GM19452 (cell line): ENCODE measurements at regions not wholly inside any gene's neighbourhood (a gene's known extent, or its start where the extent isn't known, plus 50 kb on each side); places are given as distances from the start of the nearest gene placed in this dataset.
"Not testable (repeated sequence)": the region's sequence is repeated elsewhere in the genome, so short reads cannot be mapped to it uniquely, and the experiment has no call there.

Experiments
- ATAC-seq: cut with Tn5 transposase; IDR thresholded peaks from one replicate; pipeline ENCODE4 v1.9.1; 2021; ENCODE audit not compliant: unreplicated experiment

DNA sequence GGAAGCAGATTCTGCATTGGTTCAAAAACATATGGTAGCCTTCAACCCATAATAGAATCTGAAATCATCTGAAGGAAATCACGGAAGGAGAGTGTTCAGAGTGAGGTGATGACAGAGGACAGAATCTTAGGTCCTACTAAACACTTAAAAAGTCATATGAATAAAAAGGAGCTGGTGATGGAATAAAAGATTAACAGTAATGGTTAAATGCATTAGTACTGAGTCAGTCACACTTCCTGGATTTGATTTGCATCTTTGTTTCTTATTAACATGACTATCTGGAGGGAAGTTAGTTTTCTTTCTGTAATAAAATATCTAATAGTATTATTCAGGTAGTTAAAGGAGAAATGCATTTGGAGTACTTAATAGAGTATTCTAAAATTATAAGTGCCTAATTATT is 296.3 kb upstream of the ATXN7L3B start:
- no peak for ATAC-seq

DNA sequence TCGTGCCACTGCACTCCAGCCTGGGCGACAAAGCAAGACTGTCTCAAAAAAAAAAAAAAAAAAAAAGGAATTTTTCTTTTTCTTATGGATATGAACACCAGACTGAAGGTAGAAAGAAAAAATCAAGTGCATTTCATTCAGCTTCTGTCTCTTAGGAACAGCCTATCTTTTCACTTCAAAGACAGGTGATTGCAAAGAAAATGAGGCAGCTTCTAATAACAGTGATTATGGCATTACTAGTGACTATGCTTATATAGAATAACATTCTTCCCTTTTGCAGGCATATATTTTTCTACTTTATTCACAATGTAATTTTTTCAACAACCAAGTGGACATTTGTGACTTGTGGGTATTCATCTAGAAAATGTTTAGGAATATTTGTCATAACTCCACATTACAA is 295.5 kb upstream of the ATXN7L3B start:
- no peak for ATAC-seq

DNA sequence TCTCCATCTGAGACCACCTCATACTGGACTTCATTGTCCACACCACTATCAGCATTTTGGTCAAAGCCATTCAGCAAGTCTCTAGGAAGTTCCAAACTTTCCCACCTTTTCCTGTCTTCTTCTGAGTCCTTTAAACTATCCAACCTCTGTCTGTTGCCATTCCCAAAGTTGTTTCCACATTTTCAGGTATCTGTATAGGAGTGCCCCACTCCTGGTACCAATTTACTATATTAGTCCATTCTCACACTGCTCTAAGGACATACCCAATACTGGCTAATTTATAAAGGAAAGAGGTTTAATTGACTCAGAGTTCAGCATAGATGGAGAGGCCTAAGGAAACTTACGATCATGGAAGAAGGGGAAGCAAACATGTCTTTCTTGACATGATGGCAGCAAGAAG is 292.2 kb upstream of the ATXN7L3B start:
- no peak for ATAC-seq

DNA sequence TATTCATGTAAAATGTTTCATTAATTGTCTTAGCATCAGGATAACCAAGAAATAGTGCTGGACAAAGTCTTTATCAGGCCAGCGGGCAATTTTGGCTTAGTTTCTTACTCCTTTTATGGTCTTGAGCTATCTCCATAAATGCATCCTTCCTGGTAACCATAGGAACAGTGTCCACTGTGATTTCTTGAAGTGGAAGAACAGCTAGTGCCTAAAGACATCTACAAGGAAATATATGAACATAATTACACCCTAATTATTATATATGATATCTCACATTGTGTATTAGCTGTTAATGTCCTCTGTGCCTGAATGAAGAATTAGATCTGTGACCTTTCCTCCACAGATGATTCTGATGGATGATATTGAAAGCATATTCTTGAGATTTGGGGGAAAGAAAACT is 286.7 kb upstream of the ATXN7L3B start:
- ATAC-seq: no peak

DNA sequence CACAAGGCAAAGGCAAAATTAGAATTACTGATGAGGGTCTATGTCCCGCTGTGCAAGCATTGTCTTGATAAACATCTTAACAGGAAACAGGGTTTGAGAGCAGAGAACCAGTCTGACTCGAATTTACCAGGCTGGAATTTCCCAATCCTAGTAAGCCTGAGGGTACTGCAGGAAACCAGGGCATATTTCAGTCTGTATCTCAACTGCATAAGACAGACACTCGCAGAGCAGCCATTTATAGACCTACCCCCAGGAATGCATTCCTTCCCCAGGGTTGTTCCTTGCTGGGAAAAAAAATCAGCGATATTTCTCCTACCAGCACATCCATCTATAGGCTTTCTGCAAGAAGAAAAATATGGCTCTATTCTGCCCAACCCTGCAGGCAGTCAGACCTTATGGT is 283.8 kb upstream of the ATXN7L3B start:
- ATAC-seq: not testable (repeated sequence)

DNA sequence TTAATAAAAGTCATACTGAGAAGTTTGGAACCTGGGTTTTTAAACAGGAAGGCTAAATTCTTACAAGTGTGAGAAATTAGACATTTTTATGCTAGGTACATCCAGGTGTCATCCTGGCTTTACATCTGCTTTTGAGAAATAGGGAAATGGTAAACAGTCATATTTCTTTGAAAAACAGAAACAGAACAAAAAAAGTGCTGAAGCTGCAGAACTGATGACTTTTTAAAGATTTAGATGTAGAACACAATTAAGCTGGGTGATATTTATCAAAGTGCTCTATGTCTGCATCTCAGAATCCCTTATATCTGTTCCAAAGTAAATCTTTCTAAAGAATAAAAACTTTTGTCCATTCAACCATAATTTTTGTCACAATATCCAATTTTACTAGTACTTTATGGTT is 282.9 kb upstream of the ATXN7L3B start:
- ATAC-seq: no peak

DNA sequence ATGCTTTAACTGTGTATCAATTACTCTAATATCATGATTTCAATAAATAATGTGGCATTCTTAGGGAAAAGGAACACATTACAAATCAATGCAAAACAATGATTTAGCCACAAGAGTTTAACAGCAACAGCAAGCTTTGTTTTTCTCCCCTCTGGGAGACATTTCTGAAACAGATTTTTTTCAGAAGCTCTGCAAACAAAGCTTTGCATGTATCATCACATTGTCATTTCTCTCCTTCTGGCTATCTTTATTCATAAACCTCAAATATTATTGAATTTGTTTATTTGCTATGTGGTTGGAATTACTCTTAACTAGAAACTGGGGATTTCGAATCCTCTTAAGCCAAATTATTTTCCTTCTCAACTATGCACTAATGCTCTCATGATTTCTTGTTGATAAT is 278.4 kb upstream of the ATXN7L3B start:
- ATAC-seq: no peak

DNA sequence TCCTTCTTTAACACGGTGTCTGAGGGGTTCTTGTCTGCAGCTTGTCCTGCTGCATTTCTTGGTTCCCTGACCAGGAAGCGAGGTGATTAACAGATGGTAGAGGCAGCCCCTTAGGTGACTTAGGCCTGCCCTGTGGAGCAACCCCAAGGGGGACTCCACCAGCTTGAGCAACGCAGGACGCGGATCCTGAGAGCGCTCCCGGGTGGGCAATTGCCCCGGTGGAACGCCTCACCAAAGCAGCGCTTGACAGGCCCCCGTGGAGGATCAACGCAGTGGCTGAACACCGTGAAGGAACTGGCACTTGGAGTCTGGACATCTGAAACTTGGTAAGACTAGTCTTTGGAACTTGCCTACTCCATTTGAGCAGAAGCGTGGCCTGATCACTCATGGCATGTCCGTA is 272.9 kb upstream of the ATXN7L3B start:
- ATAC-seq: no peak

DNA sequence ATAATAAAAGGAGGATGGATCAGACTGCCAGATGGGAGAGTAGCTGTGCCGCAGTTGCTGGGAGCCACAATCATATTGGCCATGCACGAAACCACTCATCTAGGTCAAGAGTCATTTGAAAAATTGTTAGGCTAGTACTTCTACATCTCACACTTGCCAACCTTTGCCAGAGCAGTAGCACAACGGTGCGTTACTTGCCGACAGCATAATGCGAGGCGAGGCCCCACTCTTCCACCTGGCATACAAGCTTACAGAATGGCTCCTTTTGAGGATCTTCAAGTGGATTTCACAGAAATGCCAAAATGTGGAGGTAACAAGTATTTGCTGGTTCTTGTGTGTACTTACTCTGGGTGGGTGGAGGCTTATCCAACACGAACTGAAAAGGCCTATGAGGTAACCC is 268.3 kb upstream of the ATXN7L3B start:
- ATAC-seq: not testable (repeated sequence)

DNA sequence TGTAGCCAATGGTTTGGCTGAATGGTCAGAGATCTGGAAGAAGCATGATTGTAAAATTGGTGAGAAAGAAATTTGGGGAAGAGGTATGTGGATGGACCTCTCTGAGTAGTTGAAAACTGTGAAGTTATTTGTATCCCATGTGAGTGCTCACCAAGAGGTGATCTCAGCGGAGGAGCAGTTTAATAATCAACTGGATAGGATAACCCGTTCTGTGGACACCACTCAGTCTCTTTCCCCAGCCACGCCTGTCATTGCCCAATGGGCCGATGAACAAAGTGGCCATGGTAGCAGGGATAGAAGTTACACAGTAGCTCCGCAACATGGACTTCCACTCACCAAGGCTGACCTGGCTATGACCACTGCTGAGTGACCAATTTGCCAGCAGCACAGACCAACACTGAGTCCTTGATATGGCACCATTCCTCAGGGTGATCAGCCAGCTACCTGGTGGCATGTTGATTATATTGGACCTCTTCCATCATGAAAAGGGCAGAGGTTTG is 257.4 kb upstream of the ATXN7L3B start:
- ATAC-seq: no peak

DNA sequence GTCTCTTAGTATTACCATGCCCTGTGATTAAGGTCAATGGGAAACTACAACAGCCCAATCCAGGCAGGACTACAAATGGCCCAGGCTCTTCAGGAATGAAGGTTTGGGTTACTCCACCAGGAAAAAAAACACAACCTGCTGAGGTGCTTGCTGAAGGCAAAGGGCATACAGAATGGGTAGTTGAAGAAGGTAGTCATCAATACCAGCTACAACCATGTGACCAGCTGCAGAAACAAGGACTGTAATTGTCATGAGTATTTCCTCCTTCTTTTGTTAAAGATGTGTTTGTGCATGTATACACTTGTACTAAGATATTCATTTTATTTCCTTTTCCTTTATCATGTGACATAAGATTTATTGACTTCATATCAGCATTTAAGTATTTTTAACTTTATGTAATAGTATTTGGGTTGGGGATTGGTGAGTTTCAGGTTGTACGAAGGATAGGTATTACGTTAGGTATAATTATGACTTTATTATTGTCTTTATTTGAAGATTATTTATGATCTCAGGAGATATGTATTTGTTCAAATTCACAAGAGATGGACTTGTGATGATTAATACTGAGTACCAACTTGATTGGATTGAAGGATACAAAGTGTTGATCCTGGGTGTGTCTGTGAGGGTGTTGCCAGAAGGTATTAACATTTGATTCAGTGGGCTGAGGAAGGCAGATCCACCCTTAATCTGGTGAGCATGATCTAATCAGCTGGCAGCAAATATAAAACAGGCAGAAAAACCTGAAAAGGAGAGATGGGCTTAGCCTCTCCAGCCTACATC is 256.0 kb upstream of the ATXN7L3B start:
- not testable (repeated sequence) for ATAC-seq

DNA sequence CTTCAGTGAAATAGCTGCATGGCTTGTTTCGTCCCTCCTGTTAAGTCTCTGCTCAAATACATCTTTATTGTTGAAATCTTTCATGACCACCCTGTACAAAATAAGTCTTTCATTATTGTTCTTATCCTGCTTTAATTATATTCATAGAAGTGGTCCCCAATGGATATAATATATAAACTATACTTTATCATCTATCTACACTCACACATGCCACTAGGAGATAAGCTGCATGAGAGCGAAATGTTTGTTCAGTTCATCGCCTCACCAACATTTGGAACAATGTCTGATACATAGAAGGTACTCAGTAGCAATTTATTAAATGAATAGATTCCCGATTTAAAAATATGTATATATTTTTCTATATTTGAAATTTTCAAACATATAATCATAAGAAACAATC is 254.0 kb upstream of the ATXN7L3B start:
- ATAC-seq: no peak

DNA sequence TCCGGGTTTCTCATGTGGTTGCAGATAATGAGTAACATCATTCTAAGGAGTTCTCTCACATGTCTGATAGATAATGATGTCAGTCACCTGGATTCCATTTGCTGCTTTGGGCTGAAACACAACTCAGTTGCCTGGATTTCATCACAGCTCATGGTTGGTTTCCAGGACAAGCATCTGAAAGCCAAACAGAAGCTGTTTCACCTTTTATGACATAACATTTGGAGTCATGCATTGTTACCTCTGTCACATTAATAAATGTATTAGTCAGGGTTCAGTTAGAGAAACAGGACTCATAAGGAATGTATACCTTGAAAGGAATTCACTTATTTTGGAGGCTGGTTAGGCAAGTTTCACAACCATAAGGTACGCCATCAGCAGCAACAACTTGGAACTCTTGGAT is 251.9 kb upstream of the ATXN7L3B start:
- no peak for ATAC-seq

DNA sequence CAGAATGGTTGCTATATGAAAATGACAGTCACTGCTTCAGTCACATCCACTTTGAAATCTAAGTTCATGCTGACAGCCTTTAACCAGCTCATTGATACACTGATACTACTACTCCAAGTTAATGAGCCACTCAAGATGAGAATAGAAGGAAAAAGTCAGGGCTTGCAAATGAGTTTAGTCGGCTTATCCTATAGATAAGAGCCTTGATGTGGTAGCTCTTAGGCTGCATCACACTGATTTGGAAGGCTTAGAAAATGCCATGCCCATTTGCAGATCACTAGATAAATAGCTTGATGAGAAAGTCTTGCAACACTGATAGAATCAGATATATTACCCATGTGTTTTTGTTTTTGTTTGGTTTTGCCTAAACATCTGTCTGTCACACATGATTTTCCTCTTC is 251.4 kb upstream of the ATXN7L3B start:
- ATAC-seq: no peak

DNA sequence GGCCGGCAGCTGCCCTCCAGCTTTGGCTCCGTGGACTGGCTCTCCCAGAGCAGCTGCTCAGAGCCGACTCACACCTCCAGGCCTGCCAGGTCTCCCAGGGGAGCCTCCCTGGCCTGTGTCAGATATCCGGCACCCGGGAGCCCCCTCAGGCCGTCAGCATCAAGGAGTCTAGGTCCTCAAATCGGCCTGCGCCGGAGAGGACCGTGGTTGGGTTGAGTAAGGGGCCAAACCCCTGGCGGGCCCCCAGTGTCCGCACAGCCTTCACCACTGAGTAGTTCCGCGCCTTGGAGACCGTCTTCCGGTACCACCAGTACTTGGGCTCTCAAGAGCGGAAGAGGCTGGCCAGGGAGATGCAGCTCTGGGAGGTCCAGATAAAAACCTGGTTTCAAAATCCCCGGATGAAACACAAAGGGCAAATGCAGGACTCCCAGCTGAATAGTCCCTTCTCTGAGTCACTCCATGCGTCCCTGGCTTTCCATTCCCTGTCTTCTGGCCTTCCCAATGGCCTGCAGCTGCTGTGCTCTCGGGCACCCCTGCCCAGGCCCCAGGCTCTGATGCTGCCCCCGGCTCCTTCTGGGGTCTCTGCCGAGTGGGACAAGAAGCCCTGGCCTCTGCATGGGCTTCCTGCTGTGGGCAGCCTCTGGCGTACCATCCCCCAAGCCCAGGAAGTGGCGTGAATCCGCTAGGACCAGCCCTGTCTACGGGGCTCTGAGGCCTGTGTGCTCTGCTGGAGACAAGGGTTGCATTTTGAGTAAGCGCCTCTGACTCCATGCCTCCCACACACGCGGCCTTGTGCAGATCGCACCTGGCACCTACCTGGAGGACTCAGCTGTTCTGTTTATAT is 245.1 kb upstream of the ATXN7L3B start:
- no peak for ATAC-seq

DNA sequence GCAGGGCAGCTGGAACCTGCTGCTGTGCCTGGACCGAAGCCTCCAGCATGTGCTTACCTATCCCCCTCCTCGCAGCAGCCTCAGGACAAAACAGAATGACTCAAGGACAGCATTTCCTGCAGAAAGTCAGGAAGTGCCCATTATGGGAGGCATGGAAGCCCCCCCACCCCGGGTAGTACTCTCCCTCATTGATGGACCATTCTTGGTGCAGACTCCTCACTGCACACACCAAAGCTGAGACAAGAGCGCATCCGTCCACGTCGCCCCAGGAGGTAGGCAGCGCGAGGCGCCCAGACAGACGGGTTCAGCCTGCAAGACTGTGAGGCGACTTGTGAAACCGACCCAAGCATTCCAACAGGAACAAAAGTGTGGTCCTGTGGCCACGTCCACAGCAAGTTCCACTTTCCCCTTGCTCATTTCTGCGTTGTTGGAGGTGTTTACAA is 243.9 kb upstream of the ATXN7L3B start:
- ATAC-seq: no peak

DNA sequence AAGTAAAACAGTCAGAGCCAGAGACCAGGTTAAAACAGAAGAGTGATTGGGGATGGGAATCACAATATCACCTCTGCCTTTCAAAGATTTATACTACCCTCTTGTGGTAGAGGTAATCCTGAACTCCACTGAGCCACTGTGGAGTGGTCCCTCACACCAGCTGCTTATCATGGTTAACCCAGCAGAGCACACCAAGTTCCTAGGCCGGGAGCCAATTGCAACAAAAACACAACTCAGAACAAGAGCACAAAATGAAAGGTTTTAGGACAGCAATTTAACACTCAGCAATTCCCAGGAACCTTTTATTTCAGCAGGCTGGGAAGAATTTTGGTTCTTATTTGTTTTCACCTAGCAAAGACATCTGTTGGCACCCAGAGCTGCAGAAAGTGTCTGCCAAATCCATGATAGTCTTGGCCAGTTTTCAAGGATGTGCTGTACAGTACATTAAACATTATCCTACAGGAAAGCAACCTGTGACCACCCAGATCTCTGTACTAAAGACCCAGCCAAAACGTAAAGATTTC is 220.5 kb upstream of the ATXN7L3B start:
- ATAC-seq: no peak

DNA sequence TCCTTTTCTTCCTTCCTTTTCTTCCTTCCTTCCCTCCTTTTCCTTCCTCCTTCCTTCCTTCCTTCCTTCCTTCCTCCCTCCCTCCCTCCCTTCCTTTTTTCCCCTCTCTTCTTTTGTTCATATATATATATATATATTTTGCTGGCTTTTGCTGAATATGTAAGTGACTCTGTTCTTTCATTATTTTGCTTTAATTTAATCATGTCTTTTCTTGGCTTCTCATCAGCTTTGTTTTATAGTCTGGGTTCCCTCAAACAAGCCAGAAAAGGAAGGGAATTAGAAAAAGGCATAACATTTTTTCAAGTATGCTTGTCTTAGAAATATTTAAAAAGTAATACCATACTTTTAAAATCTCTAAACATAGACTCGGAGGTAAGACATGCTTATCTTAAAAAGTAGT is 219.9 kb upstream of the ATXN7L3B start:
- no peak for ATAC-seq

DNA sequence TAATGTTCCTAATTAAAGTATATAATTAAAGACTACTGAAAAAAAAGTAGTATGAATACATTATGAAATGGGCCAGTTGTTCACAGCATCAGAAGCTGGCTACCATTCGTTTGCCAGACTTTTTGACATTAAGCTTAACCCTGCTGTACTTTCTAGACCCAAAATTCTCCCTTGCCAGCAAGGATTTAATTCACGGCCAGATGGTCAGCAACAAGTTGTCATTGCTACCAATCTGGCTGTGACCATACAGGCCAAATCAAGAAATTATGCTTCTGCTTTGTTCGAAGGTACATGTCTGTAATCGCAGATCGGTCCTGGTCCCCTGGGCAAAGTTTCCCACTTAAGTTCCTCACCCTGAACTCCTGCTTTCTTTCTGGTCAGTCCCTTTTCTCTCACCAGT is 217.7 kb upstream of the ATXN7L3B start:
- ATAC-seq: no peak

DNA sequence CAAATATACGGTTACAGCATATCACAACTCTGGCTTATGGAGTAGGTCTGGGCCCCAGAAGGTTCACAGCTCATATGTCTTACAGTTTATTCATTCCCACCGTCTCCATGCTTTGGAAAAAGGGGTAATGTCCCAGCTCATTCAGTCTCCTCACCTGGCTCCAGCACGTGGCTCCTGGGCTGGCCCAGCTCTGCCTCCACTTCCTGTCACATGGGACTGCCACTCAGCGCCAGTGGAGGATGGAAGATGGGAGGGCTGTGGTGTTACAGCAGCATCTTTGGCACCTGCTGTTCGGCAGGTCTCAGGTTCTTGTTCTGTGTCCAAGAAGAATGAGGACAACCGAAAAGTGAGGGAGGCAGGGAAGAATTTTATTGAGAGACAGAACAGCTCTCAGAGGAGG is 216.3 kb upstream of the ATXN7L3B start:
- ATAC-seq: no peak

DNA sequence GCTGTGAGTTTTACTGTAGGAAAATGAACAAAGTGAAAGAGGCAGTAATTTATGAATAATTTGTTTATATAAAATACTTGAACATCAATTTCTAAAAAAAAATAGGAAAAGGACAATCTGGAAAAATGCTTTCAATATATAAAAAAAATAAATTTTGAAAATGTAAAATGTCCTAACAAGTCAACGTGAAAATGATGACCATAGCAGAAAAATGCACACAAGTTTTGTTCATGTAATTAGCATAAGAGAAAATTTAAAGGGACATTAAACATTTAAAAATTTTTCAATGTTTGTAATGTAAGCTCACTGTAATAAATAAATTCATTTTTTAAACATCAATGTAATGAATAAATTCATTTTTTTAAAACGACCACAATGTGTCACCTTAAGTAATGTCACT is 214.8 kb upstream of the ATXN7L3B start:
- no peak for ATAC-seq

DNA sequence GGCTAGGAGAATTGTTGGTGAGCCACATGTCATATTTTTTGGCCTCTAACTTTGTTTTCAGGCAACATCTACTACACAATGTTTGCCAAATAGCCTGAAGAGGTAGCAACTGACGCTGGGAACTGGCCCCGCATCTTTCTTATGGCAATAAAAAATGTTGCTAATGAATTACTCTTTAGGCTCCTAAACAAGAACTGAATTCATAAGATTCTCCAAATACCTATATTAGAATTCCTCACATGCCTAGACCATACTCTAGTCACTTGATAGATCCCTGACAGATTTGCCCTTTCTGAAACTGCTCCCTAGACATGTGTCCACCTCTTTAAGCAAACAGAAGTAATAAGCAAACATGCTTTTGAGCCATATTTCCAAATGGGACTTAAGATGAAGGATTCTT is 209.0 kb upstream of the ATXN7L3B start:
- ATAC-seq: no peak
